Large intestine (tissue), 3 donors: ENCODE measurements at regions not wholly inside any gene's neighbourhood (a gene's known extent, or its start where the extent isn't known, plus 50 kb on each side); places are given as distances from the start of the nearest gene placed in this dataset.

Experiments used
- DNase-seq, 2 donors: peaks; one replicate each; pipeline versions ENCODE4 v3.0.0 to v3.0.0-alpha.2; 2013
- H3K27ac ChIP-seq: one replicate; pipeline ENCODE4 v1.5.1; 2013; ENCODE audit warnings: low read length
- H3K27me3 ChIP-seq: 2 replicates; pipeline ENCODE4 v1.6.1; 2013; ENCODE audit warnings: low read length; ENCODE audit not compliant: control insufficient read depth, insufficient read depth
- H3K36me3 ChIP-seq: 2 replicates; pipeline ENCODE4 v1.6.1; 2013; ENCODE audit warnings: low read length; ENCODE audit not compliant: control insufficient read depth, insufficient read depth
- H3K4me1 ChIP-seq: one replicate; pipeline ENCODE4 v1.6.1; 2013; ENCODE audit warnings: low read length; ENCODE audit not compliant: control insufficient read depth, insufficient read depth
- H3K4me3 ChIP-seq: one replicate; pipeline ENCODE4 v1.5.1; 2013; ENCODE audit warnings: low read length
- H3K9me3 ChIP-seq: one replicate; pipeline ENCODE4 v1.6.1; 2013; ENCODE audit warnings: mild to moderate bottlenecking, low read depth, low read length, moderate library complexity; ENCODE audit not compliant: control insufficient read depth
- WGBS: methylation state at CpG from one replicate; pipeline ENCODE4 v1.1.5; 2013; ENCODE audit warnings: low lambda C conversion rate; ENCODE audit not compliant: insufficient coverage; 5-methylcytosine and 5-hydroxymethylcytosine counted together

DNA sequence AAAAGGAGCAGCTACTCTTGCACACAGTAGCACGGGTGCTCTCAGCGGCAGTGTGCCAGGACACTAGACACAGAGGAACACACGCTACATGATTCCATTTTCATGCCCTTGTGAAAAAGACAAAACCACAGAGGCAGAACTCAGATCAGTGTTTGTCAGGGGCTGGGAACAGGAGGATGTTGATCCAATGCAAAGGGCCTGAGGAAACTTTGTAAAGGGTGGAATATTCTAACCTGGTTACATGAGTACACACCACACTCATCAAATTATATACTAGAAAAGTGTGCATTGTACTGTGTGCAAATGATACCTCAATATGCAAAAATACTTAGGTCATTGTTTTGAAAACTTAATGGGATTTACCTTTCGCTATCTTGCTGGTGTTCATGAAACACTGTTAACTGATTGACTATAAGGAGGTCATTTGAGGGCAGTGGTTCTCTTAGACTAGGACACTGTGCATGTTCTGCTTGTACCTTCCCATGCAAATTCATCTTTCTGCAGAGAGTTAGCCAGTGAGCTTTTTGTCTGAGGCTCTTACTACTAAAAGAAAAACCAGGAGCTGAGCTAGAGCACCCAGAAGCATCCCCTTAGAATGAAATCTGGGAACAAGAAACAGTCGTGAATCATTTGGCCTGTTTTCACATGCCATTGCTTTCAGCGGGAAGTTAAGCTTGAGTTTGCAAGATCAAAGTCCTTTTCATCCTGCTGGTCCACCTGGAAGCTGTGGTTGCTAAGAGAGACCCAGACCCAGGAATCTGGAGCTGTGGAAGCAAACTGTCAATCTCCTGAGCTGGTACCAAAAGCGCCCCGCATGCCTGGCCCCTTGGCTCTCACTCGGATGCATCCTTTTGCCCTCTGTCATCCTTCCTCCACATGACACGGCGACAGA lies 204.8 kb downstream of the TTLL2 start:
- Histone ChIP-seq H3K27me3 (no peaks in the 10 kb centered on the region), H3K4me3 (no peak overlapping the region), H3K9me3 (peaks cover 4% of the 10 kb centered on the region), H3K27ac (no peak overlapping the region), H3K36me3 (no peaks in the 10 kb centered on the region), H3K4me1 (no peaks in the 10 kb centered on the region)
- WGBS: 57% methylated on average over 1 of the region's 11 CpGs
- DNase-seq: peak in 1 of 2 donors; percentile 25

GRCh38 chr6:167530951-167531350 lies 206.1 kb downstream of the TTLL2 start:
- no peak overlapping the region for H3K4me3 ChIP-seq
- no peaks in the 10 kb centered on the region for H3K27me3 ChIP-seq
- peaks cover 4% of the 10 kb centered on the region for H3K9me3 ChIP-seq
- DNase-seq: no peak
- no peaks in the 10 kb centered on the region for H3K36me3 ChIP-seq
- H3K27ac ChIP-seq: no peak overlapping the region
- H3K4me1 ChIP-seq: no peaks in the 10 kb centered on the region
- no CpG with 5 or more reads among the region's 16 CpGs for WGBS

DNA sequence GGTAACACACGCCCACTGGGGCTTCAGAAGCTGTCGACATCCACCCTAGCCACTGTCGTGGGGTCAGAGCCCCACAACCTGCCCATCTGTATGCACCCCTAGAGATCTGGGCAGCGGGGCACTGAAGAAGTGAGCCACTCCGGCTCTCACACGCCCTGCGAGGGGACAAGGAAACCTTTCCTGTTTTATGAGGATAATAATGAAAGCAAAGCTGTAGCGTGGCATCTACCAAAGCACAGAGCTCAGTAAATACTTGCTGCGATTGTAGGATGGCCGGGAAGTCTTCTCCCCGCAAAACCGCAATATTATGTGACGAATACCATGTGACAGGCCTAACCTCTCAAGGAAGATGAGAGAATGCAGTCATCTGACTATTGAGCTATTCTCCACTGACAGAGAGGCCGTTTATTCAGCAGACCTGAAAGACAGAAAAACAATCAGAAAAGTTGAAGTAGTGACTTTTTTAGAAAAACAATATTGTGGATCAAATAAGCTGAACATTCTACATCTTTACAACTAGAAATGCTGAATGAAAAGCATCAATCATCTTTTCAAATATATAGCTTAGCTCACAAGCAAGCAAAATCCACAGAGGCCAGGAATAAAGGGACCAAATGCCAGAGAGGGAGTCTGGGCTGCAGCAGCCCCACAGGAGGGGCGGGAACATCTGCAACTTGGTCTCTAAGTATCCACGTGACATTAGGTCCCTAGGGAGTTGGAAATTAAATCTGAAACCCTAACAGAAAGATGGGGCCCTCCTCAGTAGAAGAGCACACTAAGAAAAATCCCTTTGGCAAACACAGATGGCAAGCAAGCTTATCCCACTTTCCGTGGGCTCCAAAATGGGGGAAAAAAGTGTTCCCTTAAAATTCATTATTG lies 207.8 kb downstream of the TTLL2 start:
- 71% methylated on average over 2 of the region's 17 CpGs for WGBS
- Histone ChIP-seq H3K9me3 (peaks cover 4% of the 10 kb centered on the region), H3K36me3 (no peaks in the 10 kb centered on the region), H3K27me3 (no peaks in the 10 kb centered on the region), H3K4me1 (no peaks in the 10 kb centered on the region), H3K27ac (no peak overlapping the region), H3K4me3 (no peak overlapping the region)
- no peak for DNase-seq

GRCh38 chr6:167533851-167534250 lies 209.0 kb downstream of the TTLL2 start:
- Histone ChIP-seq H3K4me3 (no peak overlapping the region), H3K27me3 (no peaks in the 10 kb centered on the region), H3K9me3 (peaks cover 4% of the 10 kb centered on the region), H3K4me1 (no peaks in the 10 kb centered on the region), H3K36me3 (no peaks in the 10 kb centered on the region), H3K27ac (no peak overlapping the region)
- peak in 1 of 2 donors; percentile 40 for DNase-seq
- 30% methylated on average over 2 of the region's 5 CpGs for WGBS

- no peak for DNase-seq
- Histone ChIP-seq H3K4me3 (no peak overlapping the region), H3K27me3 (no peaks in the 10 kb centered on the region), H3K36me3 (no peaks in the 10 kb centered on the region), H3K4me1 (no peaks in the 10 kb centered on the region), H3K9me3 (peaks cover 5% of the 10 kb centered on the region), H3K27ac (no peak overlapping the region)
- whole genome bisulfite sequencing: 80% methylated on average over 1 of the region's 2 CpGs
These were observed 212.9 kb downstream of the TTLL2 start for GRCh38 chr6:167537816-167538215.

GRCh38 chr6:167538746-167539145 lies 213.9 kb downstream of the TTLL2 start:
- no CpG with 5 or more reads among the region's 4 CpGs for WGBS
- Histone ChIP-seq H3K4me1 (no peaks in the 10 kb centered on the region), H3K9me3 (peaks cover 5% of the 10 kb centered on the region), H3K4me3 (no peak overlapping the region), H3K27ac (no peak overlapping the region), H3K27me3 (no peaks in the 10 kb centered on the region), H3K36me3 (no peaks in the 10 kb centered on the region)
- no peak for DNase-seq

DNA sequence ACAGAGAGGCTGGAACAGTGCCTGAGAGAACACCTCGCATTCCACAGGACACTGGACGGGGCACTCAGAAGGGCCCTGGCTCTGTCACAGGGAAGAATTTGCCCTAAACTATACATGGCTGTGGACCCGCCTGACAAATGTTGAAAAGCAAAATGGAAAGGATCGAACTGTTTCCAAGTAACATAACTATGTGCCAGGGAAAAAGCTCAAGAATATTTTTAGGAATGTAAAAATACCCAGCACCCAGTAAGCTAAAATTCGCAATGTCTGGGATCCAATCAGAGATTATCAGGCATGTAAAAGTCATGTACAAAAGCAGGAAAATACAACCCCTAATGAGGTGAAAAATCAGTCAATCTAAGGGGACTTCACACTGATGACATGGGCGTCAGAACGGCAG lies 215.9 kb downstream of the TTLL2 start:
- DNase-seq: no peak
- Histone ChIP-seq H3K27ac (no peak overlapping the region), H3K9me3 (peaks cover 5% of the 10 kb centered on the region), H3K4me1 (no peaks in the 10 kb centered on the region), H3K4me3 (no peak overlapping the region), H3K36me3 (no peaks in the 10 kb centered on the region), H3K27me3 (no peaks in the 10 kb centered on the region)
- 100% methylated on average over 2 of the region's 7 CpGs for WGBS

DNA sequence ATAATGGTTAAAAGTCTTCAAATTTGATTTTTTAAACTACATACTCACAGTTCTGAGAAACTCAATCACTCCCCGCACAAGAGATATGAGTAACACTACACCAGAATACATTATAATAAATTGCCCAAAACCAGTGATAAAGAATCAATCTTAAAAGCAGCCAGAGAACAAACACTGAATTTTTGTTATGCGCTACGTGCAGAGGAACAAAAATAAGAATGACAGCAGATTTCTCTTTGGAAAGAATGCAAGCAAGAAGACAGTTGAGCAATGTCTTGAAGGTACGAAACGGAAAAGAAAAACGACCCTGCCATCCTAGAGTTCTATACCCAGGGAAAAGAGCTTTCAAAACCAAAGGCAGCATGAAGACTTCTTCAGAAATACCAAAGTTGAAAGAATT lies 216.7 kb downstream of the TTLL2 start:
- Histone ChIP-seq H3K36me3 (no peaks in the 10 kb centered on the region), H3K4me1 (no peaks in the 10 kb centered on the region), H3K27ac (no peak overlapping the region), H3K27me3 (no peaks in the 10 kb centered on the region), H3K9me3 (peaks cover 7% of the 10 kb centered on the region), H3K4me3 (no peak overlapping the region)
- DNase-seq: no peak
- WGBS: 98% methylated on average over 5 of the region's 6 CpGs

DNA sequence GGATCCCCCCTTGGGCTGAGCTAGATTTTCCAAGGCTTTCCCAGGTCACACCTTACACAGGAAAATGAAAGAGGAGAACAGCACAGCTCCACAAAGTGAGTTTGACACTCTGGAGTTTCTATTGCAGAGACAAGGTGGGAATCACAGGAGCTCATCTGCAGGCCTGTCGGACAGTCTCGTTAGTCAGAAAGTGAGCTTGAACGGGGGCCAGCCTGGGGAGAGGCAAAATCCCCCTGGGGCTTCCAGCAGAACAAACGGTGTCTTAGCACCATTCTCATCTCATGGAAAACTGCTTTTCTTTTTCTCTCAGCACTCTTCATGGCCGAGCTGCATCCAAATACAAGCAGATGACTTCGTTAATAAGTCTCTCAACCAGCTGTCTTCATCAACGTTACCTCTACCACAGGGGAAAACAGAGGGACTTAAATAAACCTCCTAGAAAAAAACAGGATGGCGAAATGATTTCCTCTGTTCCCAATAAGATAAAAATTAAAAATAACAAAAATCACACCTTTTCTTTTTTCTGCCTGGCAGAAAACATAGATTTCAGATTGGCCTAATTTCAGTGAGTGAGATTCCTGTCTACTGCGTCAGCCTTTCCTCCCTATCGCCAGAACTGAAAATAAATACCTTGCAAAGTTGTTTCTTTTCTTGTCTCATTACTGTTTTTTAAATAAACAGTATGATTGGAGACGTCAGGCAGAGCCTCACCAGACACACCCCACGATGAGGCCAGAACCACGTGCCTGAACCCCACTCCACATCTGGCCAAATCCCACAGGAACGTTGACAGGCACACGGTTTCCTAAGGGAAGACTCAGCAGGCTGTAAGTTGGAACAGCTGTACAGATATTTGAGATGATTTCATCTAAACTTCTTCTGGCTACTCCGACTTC lies 219.0 kb downstream of the TTLL2 start:
- peaks cover 12% of the 10 kb centered on the region for H3K9me3 ChIP-seq
- 80% methylated on average over 3 of the region's 16 CpGs for WGBS
- H3K36me3 ChIP-seq: no peaks in the 10 kb centered on the region
- no peaks in the 10 kb centered on the region for H3K27me3 ChIP-seq
- H3K27ac ChIP-seq: no peak overlapping the region
- no peak overlapping the region for H3K4me3 ChIP-seq
- H3K4me1 ChIP-seq: no peaks in the 10 kb centered on the region
- peak in 1 of 2 donors; percentile 29 for DNase-seq
